K562 (cell line): ENCODE measurements at regions not wholly inside any gene's neighbourhood (a gene's known extent, or its start where the extent isn't known, plus 50 kb on each side); places are given as distances from the start of the nearest gene placed in this dataset.

ENCODE experiments used
- CBFB ChIP-seq: sonication (generic); formaldehyde crosslinking; IDR thresholded peaks from 2 replicates; pipeline ENCODE4 v1.4.0; 2020; ENCODE audit warnings: mild to moderate bottlenecking, missing genetic modification reagents
- CBX3 ChIP-seq, 2 experiments: IDR thresholded peaks; 1 replicate in 1 of 2; 2 replicates in 1 of 2; pipeline ENCODE4 v1.6.1; 2012; ENCODE audit warnings: inconsistent platforms in 2 of 2, low read length in 2 of 2, borderline replicate concordance in 1 of 2, control low read depth in 1 of 2
- LARP7 ChIP-seq: fragments of 450-650 bp; IDR thresholded peaks from 2 replicates; pipeline ENCODE4 v1.6.1; 2016
- MAFG ChIP-seq: fragments of 450-650 bp; conservative IDR thresholded peaks from 2 replicates; pipeline ENCODE4 v1.6.1; 2016; ENCODE audit warnings: missing genetic modification characterization, missing compliant biosample characterization
- MAZ ChIP-seq, 2 experiments: fragments of 450-650 bp in 1 of 2; sonication (generic) in 1 of 2; formaldehyde crosslinking; IDR thresholded peaks in 1 of 2; conservative IDR thresholded peaks in 1 of 2; 2 replicates each; pipeline versions ENCODE4 v1.4.0 to v1.5.0; 2020; ENCODE audit warnings: mild to moderate bottlenecking in 1 of 2, missing genetic modification reagents in 1 of 2
- NCOA4 ChIP-seq: fragments of 450-650 bp; IDR thresholded peaks from 2 replicates; pipeline ENCODE4 v1.6.1; 2018; ENCODE audit warnings: mild to moderate bottlenecking; ENCODE audit not compliant: partially characterized antibody
- OTX1 ChIP-seq: fragments of 450-650 bp; formaldehyde crosslinking; IDR thresholded peaks from 2 replicates; pipeline ENCODE4 v1.4.0; 2022; ENCODE audit warnings: mild to moderate bottlenecking
- POLR2B ChIP-seq: fragments of 450-650 bp; IDR thresholded peaks from 2 replicates; pipeline ENCODE4 v1.6.1; 2018; ENCODE audit warnings: low read depth; ENCODE audit not compliant: partially characterized antibody
- PURB ChIP-seq: sonication (generic); formaldehyde crosslinking; IDR thresholded peaks from 2 replicates; pipeline ENCODE4 v1.9.0; 2021; ENCODE audit warnings: low read depth, mild to moderate bottlenecking, missing genetic modification reagents
- SMARCC2 ChIP-seq: fragments of 450-650 bp; IDR thresholded peaks from 2 replicates; pipeline ENCODE4 v1.6.1; 2017; ENCODE audit warnings: antibody characterized with exemption, moderate library complexity, mild to moderate bottlenecking, low read depth
- ZNF184 ChIP-seq: sonication (generic); formaldehyde crosslinking; IDR thresholded peaks from 2 replicates; pipeline ENCODE4 v1.5.0; 2020; ENCODE audit warnings: missing genetic modification reagents
- ZNF586 ChIP-seq: fragments of 450-650 bp; formaldehyde crosslinking; conservative IDR thresholded peaks from 2 replicates; pipeline ENCODE4 v1.4.0; 2020; ENCODE audit warnings: mild to moderate bottlenecking, moderate library complexity
- TF ChIP-seq, protein P1 (sequence below): fragments of 450-650 bp; IDR thresholded peaks from 2 replicates; pipeline ENCODE4 v1.6.1; 2018; ENCODE audit warnings: mild to moderate bottlenecking, low read depth; ENCODE audit not compliant: partially characterized antibody
- TF ChIP-seq, protein P2 (sequence below): fragments of 200-800 bp; sonication (Bioruptor generic); IDR thresholded peaks from 2 replicates; pipeline ENCODE4 v1.6.1; 2017; ENCODE audit warnings: missing genetic modification characterization, missing compliant biosample characterization

GRCh38 chr2:172252154-172252553, 149.5 kb upstream of the DLX2 start (continued):
- TF ChIP-seq, protein P1, sequence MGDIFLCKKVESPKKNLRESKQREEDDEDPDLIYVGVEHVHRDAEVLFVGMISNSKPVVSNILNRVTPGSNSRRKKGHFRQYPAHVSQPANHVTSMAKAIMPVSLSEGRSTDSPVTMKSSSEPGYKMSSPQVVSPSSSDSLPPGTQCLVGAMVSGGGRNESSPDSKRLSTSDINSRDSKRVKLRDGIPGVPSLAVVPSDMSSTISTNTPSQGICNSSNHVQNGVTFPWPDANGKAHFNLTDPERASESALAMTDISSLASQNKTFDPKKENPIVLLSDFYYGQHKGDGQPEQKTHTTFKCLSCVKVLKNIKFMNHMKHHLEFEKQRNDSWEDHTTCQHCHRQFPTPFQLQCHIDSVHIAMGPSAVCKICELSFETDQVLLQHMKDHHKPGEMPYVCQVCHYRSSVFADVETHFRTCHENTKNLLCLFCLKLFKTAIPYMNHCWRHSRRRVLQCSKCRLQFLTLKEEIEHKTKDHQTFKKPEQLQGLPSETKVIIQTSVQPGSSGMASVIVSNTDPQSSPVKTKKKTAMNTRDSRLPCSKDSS, result no peak
- TF ChIP-seq OTX1 (no peak), CBX3 (IDR thresholded peaks at IDR 0.05; ENCODE audit: borderline replicate concordance in 1 of 2, low read length in 2 of 2) (no peak), NCOA4 (no peak), POLR2B (no peak), PURB (no peak), MAZ (CRISPR knock-in tag; conservative IDR thresholded peaks at IDR 0.05 in 1 of 2, IDR thresholded peaks at IDR 0.05 in 1 of 2) (0 out of 4 replicates have a peak, but pooled peaks of 1 of the 2 experiments have one; percentile 38), CBFB (CRISPR knock-in tag) (no peak), ZNF184 (CRISPR knock-in tag) (no peak), ZNF586 (CRISPR knock-in tag) (no peak), MAFG (tag) (no peak), LARP7 (no peak), SMARCC2 (no peak)
- TF ChIP-seq, protein P2, sequence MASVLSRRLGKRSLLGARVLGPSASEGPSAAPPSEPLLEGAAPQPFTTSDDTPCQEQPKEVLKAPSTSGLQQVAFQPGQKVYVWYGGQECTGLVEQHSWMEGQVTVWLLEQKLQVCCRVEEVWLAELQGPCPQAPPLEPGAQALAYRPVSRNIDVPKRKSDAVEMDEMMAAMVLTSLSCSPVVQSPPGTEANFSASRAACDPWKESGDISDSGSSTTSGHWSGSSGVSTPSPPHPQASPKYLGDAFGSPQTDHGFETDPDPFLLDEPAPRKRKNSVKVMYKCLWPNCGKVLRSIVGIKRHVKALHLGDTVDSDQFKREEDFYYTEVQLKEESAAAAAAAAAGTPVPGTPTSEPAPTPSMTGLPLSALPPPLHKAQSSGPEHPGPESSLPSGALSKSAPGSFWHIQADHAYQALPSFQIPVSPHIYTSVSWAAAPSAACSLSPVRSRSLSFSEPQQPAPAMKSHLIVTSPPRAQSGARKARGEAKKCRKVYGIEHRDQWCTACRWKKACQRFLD, result peak; percentile 17; the same call in 1 of the 2 replicates
- TF ChIP-seq, all 486 proteins: peak for 12
